IMR-90 (cell line): ENCODE measurements at regions not wholly inside any gene's neighbourhood (a gene's known extent, or its start where the extent isn't known, plus 50 kb on each side); places are given as distances from the start of the nearest gene placed in this dataset.

Experiments
- ATAC-seq: fragments of 200-7000 bp; cut with Tn5 transposase; 2 replicates; pipeline ENCODE4 v1.9.1; 2020; ENCODE audit warnings: low read depth, mild to moderate bottlenecking, moderate library complexity
- BruUV-seq: library from RNA; stranded (reverse); fragments of 400-500 nt; replicated peaks from 2 replicates; lab custom pipeline; 2021; lab: Mats Ljungman, UMichigan
- CTCF ChIA-PET: fragments of 300-600 bp; formaldehyde crosslinking; extraction: SDS; loops from one replicate; lab custom pipeline; 2021; ENCODE audit warnings: antibody characterized with exemption; lab: Yijun Ruan, JAX
- POLR2A ChIA-PET: fragments of 300-600 bp; sonication (Branson Sonifier 250); formaldehyde crosslinking; loops from one replicate; lab custom pipeline; 2022; ENCODE audit warnings: antibody characterized with exemption; ENCODE audit not compliant: unreplicated experiment; lab: Charles Lee
- DNase-seq: peaks from one replicate; pipeline ENCODE4 v3.0.0; 2013
- H2AFZ ChIP-seq: replicated peaks from 2 replicates; pipeline ENCODE3; 2013; ENCODE audit warnings: low read length, mild to moderate bottlenecking; ENCODE audit not compliant: poor library complexity
- H2AK5ac ChIP-seq: 2 replicates; pipeline ENCODE4 v1.6.1; 2013; ENCODE audit warnings: low read depth, low read length, inconsistent platforms
- H2AK9ac ChIP-seq: replicated peaks from 2 replicates; pipeline ENCODE3; 2013; ENCODE audit warnings: mild to moderate bottlenecking, low read depth, low read length, moderate library complexity; ENCODE audit not compliant: poor library complexity
- H2BK120ac ChIP-seq: 2 replicates; pipeline ENCODE4 v1.6.1; 2013; ENCODE audit warnings: low read depth, low read length, inconsistent platforms
- H2BK15ac ChIP-seq: 3 replicates; pipeline ENCODE4 v1.6.1; 2013; ENCODE audit warnings: low read depth, low read length, inconsistent platforms
- H2BK20ac ChIP-seq: 2 replicates; pipeline ENCODE4 v1.6.1; 2013; ENCODE audit warnings: low read depth, mild to moderate bottlenecking, inconsistent platforms, low read length, moderate library complexity
- H2BK5ac ChIP-seq: 2 replicates; pipeline ENCODE4 v1.6.1; 2013; ENCODE audit warnings: mild to moderate bottlenecking, low read depth, low read length, inconsistent platforms; ENCODE audit not compliant: poor library complexity, severe bottlenecking
- H3K14ac ChIP-seq: replicated peaks from 2 replicates; pipeline ENCODE4 v1.6.1; 2013; ENCODE audit warnings: low read depth, low read length, inconsistent platforms
- H3K18ac ChIP-seq: 2 replicates; pipeline ENCODE4 v1.6.1; 2013; ENCODE audit warnings: low read depth, low read length, control low read depth
- H3K23ac ChIP-seq: 2 replicates; pipeline ENCODE4 v1.6.1; 2013; ENCODE audit warnings: low read depth, low read length, inconsistent platforms
- H3K27ac ChIP-seq: 2 replicates; pipeline ENCODE4 v1.5.1; 2013; ENCODE audit warnings: mild to moderate bottlenecking, control low read depth, low read length; ENCODE audit not compliant: insufficient read depth
- H3K27me3 ChIP-seq: 2 replicates; pipeline ENCODE4 v1.6.1; 2013; ENCODE audit warnings: low read length; ENCODE audit not compliant: control insufficient read depth, insufficient read depth
- H3K36me3 ChIP-seq: 2 replicates; pipeline ENCODE4 v1.6.1; 2013; ENCODE audit warnings: low read length, mixed read lengths; ENCODE audit not compliant: control insufficient read depth, insufficient read depth
- H3K4ac ChIP-seq: 2 replicates; pipeline ENCODE4 v1.6.1; 2013; ENCODE audit warnings: low read depth, low read length, inconsistent platforms
- H3K4me1 ChIP-seq: 2 replicates; pipeline ENCODE4 v1.6.1; 2013; ENCODE audit warnings: low read length, mixed read lengths; ENCODE audit not compliant: control insufficient read depth, insufficient read depth
- H3K4me2 ChIP-seq: 2 replicates; pipeline ENCODE4 v1.6.1; 2013; ENCODE audit warnings: low read depth, mild to moderate bottlenecking, control low read depth, low read length, moderate library complexity
- H3K4me3 ChIP-seq: 2 replicates; pipeline ENCODE4 v1.5.1; 2013; ENCODE audit warnings: low read depth, mild to moderate bottlenecking, control low read depth, low read length, moderate library complexity; ENCODE audit not compliant: insufficient read depth
- H3K56ac ChIP-seq: 2 replicates; pipeline ENCODE4 v1.6.1; 2013; ENCODE audit warnings: low read length, inconsistent platforms; ENCODE audit not compliant: insufficient read depth; ENCODE audit errors: extremely low read depth
- H3K79me1 ChIP-seq, 2 experiments: 2 replicates each; pipeline ENCODE4 v1.6.1; 2013; ENCODE audit warnings: low read length in 2 of 2, inconsistent platforms in 1 of 2, low read depth in 1 of 2
- H3K9ac ChIP-seq: 2 replicates; pipeline ENCODE4 v1.6.1; 2013; ENCODE audit warnings: low read depth, low read length, control low read depth
- H3K9me1 ChIP-seq: 2 replicates; pipeline ENCODE4 v1.6.1; 2013; ENCODE audit warnings: low read length, inconsistent platforms; ENCODE audit not compliant: insufficient read depth
- H3K9me3 ChIP-seq: 2 replicates; pipeline ENCODE4 v1.6.1; 2013; ENCODE audit warnings: low read length; ENCODE audit not compliant: control insufficient read depth, insufficient read depth
- H4K20me1 ChIP-seq: 2 replicates; pipeline ENCODE4 v1.6.1; 2013; ENCODE audit warnings: low read length, inconsistent platforms; ENCODE audit not compliant: insufficient read depth
- H4K5ac ChIP-seq: 2 replicates; pipeline ENCODE4 v1.6.1; 2013; ENCODE audit warnings: mild to moderate bottlenecking, low read depth, low read length, control low read depth
- H4K8ac ChIP-seq, 2 experiments: 2 replicates each; pipeline ENCODE4 v1.6.1; 2013; ENCODE audit warnings: low read depth in 2 of 2, low read length in 2 of 2, control low read depth in 1 of 2, inconsistent platforms in 1 of 2
- H4K91ac ChIP-seq: 2 replicates; pipeline ENCODE4 v1.6.1; 2013; ENCODE audit warnings: low read depth, low read length, inconsistent platforms; ENCODE audit not compliant: insufficient read depth
- BHLHE40 ChIP-seq: fragments of 150-350 bp; IDR thresholded peaks from 2 replicates; pipeline ENCODE4 v1.6.1; 2016; ENCODE audit warnings: mild to moderate bottlenecking, low read depth, low read length
- CHD1 ChIP-seq: IDR thresholded peaks from 2 replicates; pipeline ENCODE4 v1.6.1; 2012; ENCODE audit warnings: low read depth, low read length, improper control_type of control experiment
- MAFK ChIP-seq: IDR thresholded peaks from 2 replicates; pipeline ENCODE4 v1.6.1; 2012; ENCODE audit warnings: low read depth, low read length, improper control_type of control experiment
- MAZ ChIP-seq: IDR thresholded peaks from 2 replicates; pipeline ENCODE4 v1.6.1; 2012; ENCODE audit warnings: low read depth, mild to moderate bottlenecking, low read length, improper control_type of control experiment, moderate library complexity, borderline replicate concordance
- POLR2A ChIP-seq: IDR thresholded peaks from 2 replicates; pipeline ENCODE4 v1.6.1; 2012; ENCODE audit warnings: mild to moderate bottlenecking, low read depth, low read length
- RCOR1 ChIP-seq: IDR thresholded peaks from 2 replicates; pipeline ENCODE4 v1.6.1; 2012; ENCODE audit warnings: mild to moderate bottlenecking, low read length, improper control_type of control experiment; ENCODE audit not compliant: insufficient replicate concordance
- RFX5 ChIP-seq: IDR thresholded peaks from 2 replicates; pipeline ENCODE4 v1.8.0; 2012; ENCODE audit warnings: low read depth, mild to moderate bottlenecking, low read length, moderate library complexity
- SMC3 ChIP-seq: fragments of 150-350 bp; IDR thresholded peaks from 2 replicates; pipeline ENCODE4 v1.6.1; 2016; ENCODE audit warnings: low read depth, mild to moderate bottlenecking, antibody characterized with exemption, low read length, moderate library complexity
- USF2 ChIP-seq: fragments of 150-350 bp; IDR thresholded peaks from 2 replicates; pipeline ENCODE4 v1.6.1; 2017; ENCODE audit warnings: mild to moderate bottlenecking, antibody characterized with exemption, low read length, low read depth
- WGBS, 2 experiments: methylation state at CpG; one replicate each; pipeline versions ENCODE4 v1.1.5 to v1.1.7; 2013; ENCODE audit warnings: missing lambda C conversion rate in 2 of 2; ENCODE audit not compliant: insufficient read length in 1 of 2; ENCODE audit errors: extremely low coverage in 2 of 2; 5-methylcytosine and 5-hydroxymethylcytosine counted together
- dilution Hi-C: fragments of 300-500 bp; cut with HindIII; formaldehyde crosslinking; loops from one replicate; pipeline ENCODE4 v1.14.3; 2018; ENCODE audit warnings: low sequenced_read_pairs; ENCODE audit not compliant: unreplicated experiment
- in situ Hi-C: fragments of 300-500 bp; cut with MboI; formaldehyde crosslinking; loops from 3 replicates; pipeline ENCODE4 v1.14.3; 2019; ENCODE audit warnings: low sequenced_read_pairs, inconsistent platforms, mixed read lengths
- intact Hi-C: fragments of 100-400 bp; cut with micrococcal nuclease; formaldehyde crosslinking; loops from 2 replicates; pipeline ENCODE4 v1.10.0; 2022
- TF ChIP-seq, protein P1 (sequence below): conservative IDR thresholded peaks from 2 replicates; pipeline ENCODE4 v1.5.1; 2012; ENCODE audit warnings: mild to moderate bottlenecking, low read depth, low read length, improper control_type of control experiment

DNA sequence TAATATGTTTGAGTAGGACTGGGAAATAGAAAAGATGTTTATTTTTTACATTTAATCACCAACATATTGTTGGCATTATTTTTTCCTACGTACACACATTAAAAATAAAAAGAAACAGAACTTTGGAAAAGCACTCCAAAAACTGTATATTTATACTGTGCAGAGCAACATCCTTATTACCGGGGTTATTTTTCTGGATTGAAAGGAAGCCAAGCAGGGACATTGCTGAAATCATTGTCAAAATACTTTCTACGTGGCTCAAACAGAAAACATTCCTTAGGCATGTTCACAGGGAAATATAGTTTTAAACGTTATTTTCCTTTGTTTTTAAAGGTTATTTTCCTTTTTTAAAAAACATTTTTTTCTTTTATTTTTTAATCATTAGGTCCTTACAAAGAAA, 315.0 kb upstream of the SMIM21 start:
- Histone ChIP-seq H4K20me1 (no peaks in the 10 kb centered on the region), H3K4me1 (no peaks in the 10 kb centered on the region; the same call in 1 of the 2 replicates), H3K36me3 (no peaks in the 10 kb centered on the region), H2AK5ac (no peak overlapping the region), H2AK9ac (no peak overlapping the region), H2BK20ac (no peak overlapping the region), H3K9me3 (no peaks in the 10 kb centered on the region; the same call in 1 of the 2 replicates), H3K23ac (no peak overlapping the region), H3K79me1 (no peaks in the 10 kb centered on the region), H4K5ac (no peak overlapping the region), H3K9ac (no peak overlapping the region), H4K8ac (no peak overlapping the region), H3K4me2 (no peak overlapping the region), H2BK15ac (no peak overlapping the region), H3K18ac (no peak overlapping the region), H2BK120ac (no peak overlapping the region), H2BK5ac (no peak overlapping the region), H3K27ac (no peak overlapping the region), H3K56ac (no peak overlapping the region), H3K27me3 (no peaks in the 10 kb centered on the region), H3K14ac (no peak overlapping the region), H3K4ac (no peak overlapping the region), H3K4me3 (no peak overlapping the region), H2AFZ (no peak overlapping the region), H3K9me1 (no peaks in the 10 kb centered on the region), H4K91ac (no peak overlapping the region)
- ChIA-PET POLR2A (no interaction called here), CTCF (no interaction called here)
- no TSS peak for BruUV-seq
- dilution Hi-C loops = no loop called here
- no CpG with 5 or more reads among the region's 4 CpGs for WGBS, 2 experiments
- in situ Hi-C loops = loop anchor here (25.0 kb wide), 1 partner anchor 1080 kb away; no protein-coding TSS in a partner anchor
- ATAC-seq (no peak), DNase-seq (no peak)
- no peak for TF ChIP-seq RFX5
- TF ChIP-seq SMC3 = no peak
- TF ChIP-seq, protein P1, sequence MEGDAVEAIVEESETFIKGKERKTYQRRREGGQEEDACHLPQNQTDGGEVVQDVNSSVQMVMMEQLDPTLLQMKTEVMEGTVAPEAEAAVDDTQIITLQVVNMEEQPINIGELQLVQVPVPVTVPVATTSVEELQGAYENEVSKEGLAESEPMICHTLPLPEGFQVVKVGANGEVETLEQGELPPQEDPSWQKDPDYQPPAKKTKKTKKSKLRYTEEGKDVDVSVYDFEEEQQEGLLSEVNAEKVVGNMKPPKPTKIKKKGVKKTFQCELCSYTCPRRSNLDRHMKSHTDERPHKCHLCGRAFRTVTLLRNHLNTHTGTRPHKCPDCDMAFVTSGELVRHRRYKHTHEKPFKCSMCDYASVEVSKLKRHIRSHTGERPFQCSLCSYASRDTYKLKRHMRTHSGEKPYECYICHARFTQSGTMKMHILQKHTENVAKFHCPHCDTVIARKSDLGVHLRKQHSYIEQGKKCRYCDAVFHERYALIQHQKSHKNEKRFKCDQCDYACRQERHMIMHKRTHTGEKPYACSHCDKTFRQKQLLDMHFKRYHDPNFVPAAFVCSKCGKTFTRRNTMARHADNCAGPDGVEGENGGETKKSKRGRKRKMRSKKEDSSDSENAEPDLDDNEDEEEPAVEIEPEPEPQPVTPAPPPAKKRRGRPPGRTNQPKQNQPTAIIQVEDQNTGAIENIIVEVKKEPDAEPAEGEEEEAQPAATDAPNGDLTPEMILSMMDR = no peak
- TF ChIP-seq RCOR1 = no peak
- TF ChIP-seq MAFK = no peak
- no peak for TF ChIP-seq USF2
- no peak for TF ChIP-seq BHLHE40
- TF ChIP-seq MAZ = no peak
- no peak for TF ChIP-seq CHD1
- TF ChIP-seq POLR2A = no peak
- intact Hi-C loops = no loop called here
